Lower lobe of right lung (tissue), 2 donors: ENCODE measurements at regions not wholly inside any gene's neighbourhood (a gene's known extent, or its start where the extent isn't known, plus 50 kb on each side); places are given as distances from the start of the nearest gene placed in this dataset.

Experiments
- ATAC-seq, 2 donors: fragments of 200-7000 bp; cut with Tn5 transposase; one replicate each; pipeline ENCODE4 v1.9.1; 2020 to 2022; ENCODE audit warnings: mild to moderate bottlenecking in 2 of 2, moderate library complexity in 2 of 2
- DNase-seq: peaks from one replicate; pipeline ENCODE4 v3.0.0-alpha.2; 2020
- H3K27ac ChIP-seq: fragments of 200-600 bp; one replicate; pipeline ENCODE4 v1.8.0; 2022
- H3K27me3 ChIP-seq: fragments of 200-600 bp; one replicate; pipeline ENCODE4 v1.8.0; 2022; ENCODE audit warnings: low read depth
- H3K36me3 ChIP-seq: fragments of 200-600 bp; one replicate; pipeline ENCODE4 v1.8.0; 2022; ENCODE audit warnings: mild to moderate bottlenecking
- H3K4me1 ChIP-seq: fragments of 200-600 bp; one replicate; pipeline ENCODE4 v1.8.0; 2022
- H3K4me3 ChIP-seq: fragments of 200-600 bp; one replicate; pipeline ENCODE4 v1.8.0; 2022; ENCODE audit warnings: mild to moderate bottlenecking
- H3K9me3 ChIP-seq: fragments of 200-600 bp; one replicate; pipeline ENCODE4 v1.8.0; 2022
- intact Hi-C: fragments of 100-400 bp; cut with DNase I; formaldehyde crosslinking; loops from one replicate; pipeline ENCODE4 v1.11.0; 2022
- TF ChIP-seq, protein P1 (sequence below): fragments of 200-600 bp; IDR thresholded peaks from one replicate; pipeline ENCODE4 v1.8.0; 2022; ENCODE audit warnings: antibody characterized with exemption, mild to moderate bottlenecking
- donor health status: DM: no; HTN: yes; CAD: no; lungs with severe emphysema.

- H3K27me3 ChIP-seq, result no peaks in the 10 kb centered on the region
- H3K36me3 ChIP-seq, result no peaks in the 10 kb centered on the region
- H3K9me3 ChIP-seq, result no peaks in the 10 kb centered on the region
- TF ChIP-seq, protein P1, sequence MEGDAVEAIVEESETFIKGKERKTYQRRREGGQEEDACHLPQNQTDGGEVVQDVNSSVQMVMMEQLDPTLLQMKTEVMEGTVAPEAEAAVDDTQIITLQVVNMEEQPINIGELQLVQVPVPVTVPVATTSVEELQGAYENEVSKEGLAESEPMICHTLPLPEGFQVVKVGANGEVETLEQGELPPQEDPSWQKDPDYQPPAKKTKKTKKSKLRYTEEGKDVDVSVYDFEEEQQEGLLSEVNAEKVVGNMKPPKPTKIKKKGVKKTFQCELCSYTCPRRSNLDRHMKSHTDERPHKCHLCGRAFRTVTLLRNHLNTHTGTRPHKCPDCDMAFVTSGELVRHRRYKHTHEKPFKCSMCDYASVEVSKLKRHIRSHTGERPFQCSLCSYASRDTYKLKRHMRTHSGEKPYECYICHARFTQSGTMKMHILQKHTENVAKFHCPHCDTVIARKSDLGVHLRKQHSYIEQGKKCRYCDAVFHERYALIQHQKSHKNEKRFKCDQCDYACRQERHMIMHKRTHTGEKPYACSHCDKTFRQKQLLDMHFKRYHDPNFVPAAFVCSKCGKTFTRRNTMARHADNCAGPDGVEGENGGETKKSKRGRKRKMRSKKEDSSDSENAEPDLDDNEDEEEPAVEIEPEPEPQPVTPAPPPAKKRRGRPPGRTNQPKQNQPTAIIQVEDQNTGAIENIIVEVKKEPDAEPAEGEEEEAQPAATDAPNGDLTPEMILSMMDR, result no peak
- no peak overlapping the region for H3K4me3 ChIP-seq
- H3K27ac ChIP-seq, result no peak overlapping the region
- ATAC-seq (no peak), DNase-seq (no peak)
- H3K4me1 ChIP-seq, result no peaks in the 10 kb centered on the region
- intact Hi-C loops, result no loop called here
These were observed 293.3 kb downstream of the BRD1 start for GRCh38 chr22:49534386-49534785.

- no peaks in the 10 kb centered on the region for H3K27me3 ChIP-seq
- no peaks in the 10 kb centered on the region for H3K36me3 ChIP-seq
- no peak overlapping the region for H3K4me3 ChIP-seq
- intact Hi-C loops, result no loop called here
- TF ChIP-seq, protein P1, result no peak
- DNase-seq (no peak), ATAC-seq (no peak)
- no peaks in the 10 kb centered on the region for H3K9me3 ChIP-seq
- H3K4me1 ChIP-seq, result no peaks in the 10 kb centered on the region
- no peak overlapping the region for H3K27ac ChIP-seq
These were observed 293.8 kb downstream of the BRD1 start for GRCh38 chr22:49533886-49534285.

GRCh38 chr22:49532869-49533802 lies 294.5 kb downstream of the BRD1 start:
- Histone ChIP-seq H3K4me1 (no peaks in the 10 kb centered on the region), H3K27ac (no peak overlapping the region), H3K9me3 (no peaks in the 10 kb centered on the region), H3K27me3 (no peaks in the 10 kb centered on the region), H3K36me3 (no peaks in the 10 kb centered on the region), H3K4me3 (no peak overlapping the region)
- ATAC-seq (no peak), DNase-seq (no peak)
- TF ChIP-seq, protein P1, result no peak
- intact Hi-C loops, result no loop called here

- no peak for DNase-seq
- H3K9me3 ChIP-seq, result no peaks in the 10 kb centered on the region
- no peak overlapping the region for H3K4me3 ChIP-seq
- intact Hi-C loops, result no loop called here
- TF ChIP-seq, protein P1, result no peak
- no peaks in the 10 kb centered on the region for H3K27me3 ChIP-seq
- no peaks in the 10 kb centered on the region for H3K4me1 ChIP-seq
- no peak for ATAC-seq
- H3K36me3 ChIP-seq, result no peaks in the 10 kb centered on the region
- H3K27ac ChIP-seq, result no peak overlapping the region
These were observed 296.3 kb downstream of the BRD1 start for GRCh38 chr22:49531368-49531791.

GRCh38 chr22:49530671-49531367 lies 296.9 kb downstream of the BRD1 start:
- H3K27ac ChIP-seq, result no peak overlapping the region
- H3K4me1 ChIP-seq, result no peaks in the 10 kb centered on the region
- intact Hi-C loops, result no loop called here
- no peaks in the 10 kb centered on the region for H3K27me3 ChIP-seq
- ATAC-seq (no peak), DNase-seq (no peak)
- H3K9me3 ChIP-seq, result no peaks in the 10 kb centered on the region
- no peaks in the 10 kb centered on the region for H3K36me3 ChIP-seq
- no peak overlapping the region for H3K4me3 ChIP-seq
- TF ChIP-seq, protein P1, result no peak
